ENCODE measurements at regions not wholly inside any gene's neighbourhood (a gene's known extent, or its start where the extent isn't known, plus 50 kb on each side); places are given as distances from the start of the nearest gene placed in this dataset.

- no peaks in the 10 kb centered on the region for H3K9me3 ChIP-seq
- no peak overlapping the region for H3K27ac ChIP-seq (replicated peaks in 1 of 4)
- no peaks in the 10 kb centered on the region for H3K36me3 ChIP-seq
- H3K4me1 ChIP-seq, result no peaks in the 10 kb centered on the region
- TF ChIP-seq EP300 (IDR thresholded peaks at IDR 0.05) (no peak), POLR2AphosphoS5 (IDR thresholded peaks at IDR 0.05) (no peak), CTCF (IDR thresholded peaks at IDR 0.05) (no peak), POLR2A (IDR thresholded peaks at IDR 0.05; ENCODE audit: low read depth) (no peak)
- intact Hi-C loops (cut with DNase I), result no loop called here
- H3K4me3 ChIP-seq, result no peak overlapping the region
- H3K27me3 ChIP-seq, result no peaks in the 10 kb centered on the region
- 87% methylated on average over 4 of the region's 4 CpGs for WGBS
- DNase-seq (ENCODE audit: extremely low spot score), result no peak
These were observed 87.1 kb upstream of the SKAP2 start for GRCh38 chr7:26951407-26951950.

- DNase-seq (ENCODE audit: extremely low spot score), result no peak
- H3K27me3 ChIP-seq, result no peaks in the 10 kb centered on the region
- H3K27ac ChIP-seq (replicated peaks in 1 of 4), result no peak overlapping the region
- no peaks in the 10 kb centered on the region for H3K36me3 ChIP-seq
- no peaks in the 10 kb centered on the region for H3K4me1 ChIP-seq
- no peak overlapping the region for H3K4me3 ChIP-seq
- H3K9me3 ChIP-seq, result no peaks in the 10 kb centered on the region
- WGBS, result 77% methylated on average over 2 of the region's 2 CpGs
- intact Hi-C loops (cut with DNase I), result no loop called here
- TF ChIP-seq EP300 (IDR thresholded peaks at IDR 0.05) (no peak), POLR2AphosphoS5 (IDR thresholded peaks at IDR 0.05) (no peak), POLR2A (IDR thresholded peaks at IDR 0.05; ENCODE audit: low read depth) (no peak)
These were observed 86.5 kb upstream of the SKAP2 start for GRCh38 chr7:26950889-26951288.

- intact Hi-C loops (cut with DNase I), result no loop called here
- TF ChIP-seq POLR2AphosphoS5 (IDR thresholded peaks at IDR 0.05) (no peak), EP300 (IDR thresholded peaks at IDR 0.05) (no peak), CTCF (IDR thresholded peaks at IDR 0.05) (no peak), POLR2A (IDR thresholded peaks at IDR 0.05; ENCODE audit: low read depth) (no peak)
- WGBS, result 43% methylated on average over 1 of the region's 1 CpG
These were observed 84.9 kb upstream of the SKAP2 start for GRCh38 chr7:26949319-26949718.

GRCh38 chr7:26948617-26949118, 84.3 kb upstream of the SKAP2 start:
- Histone ChIP-seq H3K4me1 (no peaks in the 10 kb centered on the region), H3K27ac (replicated peaks in 1 of 4) (no peak overlapping the region), H3K36me3 (no peaks in the 10 kb centered on the region), H3K4me3 (no peak overlapping the region), H3K27me3 (no peaks in the 10 kb centered on the region), H3K9me3 (no peaks in the 10 kb centered on the region)
- TF ChIP-seq POLR2A (IDR thresholded peaks at IDR 0.05; ENCODE audit: low read depth) (no peak), POLR2AphosphoS5 (IDR thresholded peaks at IDR 0.05) (no peak), EP300 (IDR thresholded peaks at IDR 0.05) (no peak), CTCF (IDR thresholded peaks at IDR 0.05) (no peak)
- 58% methylated on average over 1 of the region's 1 CpG for WGBS
- DNase-seq (ENCODE audit: extremely low spot score), result no peak
- intact Hi-C loops (cut with DNase I), result no loop called here

More at GRCh38 chr7:26949319-26949718, 84.9 kb upstream of the SKAP2 start:
- Histone ChIP-seq H3K4me3 (no peak overlapping the region), H3K27me3 (no peaks in the 10 kb centered on the region), H3K27ac (replicated peaks in 1 of 4) (no peak overlapping the region), H3K36me3 (no peaks in the 10 kb centered on the region), H3K4me1 (no peaks in the 10 kb centered on the region), H3K9me3 (no peaks in the 10 kb centered on the region)
- DNase-seq (ENCODE audit: extremely low spot score), result no peak

- Histone ChIP-seq H3K9me3 (no peaks in the 10 kb centered on the region), H3K4me1 (no peaks in the 10 kb centered on the region), H3K27ac (replicated peaks in 1 of 4) (no peak overlapping the region), H3K36me3 (no peaks in the 10 kb centered on the region), H3K27me3 (no peaks in the 10 kb centered on the region), H3K4me3 (no peak overlapping the region)
- no peak for DNase-seq (ENCODE audit: extremely low spot score)
- intact Hi-C loops (cut with DNase I), result no loop called here
- 67% methylated on average over 4 of the region's 4 CpGs for WGBS
- TF ChIP-seq POLR2AphosphoS5 (IDR thresholded peaks at IDR 0.05) (no peak), POLR2A (IDR thresholded peaks at IDR 0.05; ENCODE audit: low read depth) (no peak), CTCF (IDR thresholded peaks at IDR 0.05) (no peak), EP300 (IDR thresholded peaks at IDR 0.05) (no peak)
These were observed 80.3 kb upstream of the SKAP2 start for GRCh38 chr7:26944501-26945358.
